HG03097 (cell line): ENCODE measurements at regions not wholly inside any gene's neighbourhood (a gene's known extent, or its start where the extent isn't known, plus 50 kb on each side); places are given as distances from the start of the nearest gene placed in this dataset.

Experiments
- ATAC-seq: cut with Tn5 transposase; IDR thresholded peaks from one replicate; pipeline ENCODE4 v1.9.1; 2021; ENCODE audit not compliant: unreplicated experiment, low FRiP score

DNA sequence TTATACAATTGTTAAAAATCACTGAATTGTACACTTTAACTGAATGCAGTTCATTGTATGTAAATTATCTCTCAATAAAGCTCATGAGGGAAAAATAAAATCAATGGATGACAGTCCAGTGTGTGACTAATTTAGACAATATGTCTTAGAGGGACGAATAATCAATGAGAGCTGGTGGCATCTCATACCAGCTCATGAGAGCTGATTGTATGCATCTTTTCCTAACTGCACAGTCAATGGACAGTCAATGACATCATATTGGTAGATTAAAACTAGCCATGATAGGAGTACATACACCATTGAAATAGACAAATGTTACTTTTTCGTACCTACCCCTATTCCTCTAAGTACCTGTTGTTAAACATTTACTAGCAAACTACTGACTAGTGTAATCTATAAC lies 946.1 kb downstream of the SQOR start:
- ATAC-seq = no peak

DNA sequence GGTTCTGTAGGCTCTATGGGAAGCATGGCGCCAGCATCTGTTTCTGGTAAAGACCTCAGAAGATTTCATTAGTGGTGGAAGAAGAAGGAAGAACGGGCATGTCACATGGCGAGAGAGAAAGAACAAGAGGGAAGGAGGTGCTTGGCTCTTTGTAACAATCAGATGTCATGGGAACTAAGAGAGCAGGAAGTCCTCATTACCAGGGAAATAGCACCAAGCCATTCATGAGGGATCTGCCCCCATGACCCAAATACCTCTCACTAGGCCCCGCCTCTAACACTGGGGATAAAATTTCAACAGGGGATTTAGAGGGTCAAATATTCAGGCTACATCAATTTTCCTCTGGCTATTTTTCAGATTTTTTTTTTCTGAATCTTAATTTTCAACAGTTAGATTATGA lies 954.3 kb downstream of the SQOR start:
- ATAC-seq = no peak

DNA sequence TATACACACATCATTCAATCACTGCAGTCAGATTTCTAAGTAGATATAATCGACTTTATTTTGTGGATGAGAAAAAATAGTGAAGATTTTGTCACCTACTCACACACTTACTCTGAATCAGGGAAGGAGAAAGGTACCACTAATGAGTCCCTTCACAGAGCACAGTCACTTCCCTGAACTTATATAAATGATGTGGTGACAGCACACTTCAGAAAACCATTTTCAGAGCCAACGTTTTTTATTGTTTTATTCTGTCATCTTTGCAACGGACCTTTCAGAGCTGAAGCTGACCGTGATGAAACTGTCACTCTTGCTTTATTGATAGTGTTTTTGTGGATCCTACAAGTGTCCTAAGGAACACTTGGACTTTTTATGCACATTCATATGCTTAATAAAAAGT lies 956.6 kb downstream of the SQOR start:
- no peak for ATAC-seq

DNA sequence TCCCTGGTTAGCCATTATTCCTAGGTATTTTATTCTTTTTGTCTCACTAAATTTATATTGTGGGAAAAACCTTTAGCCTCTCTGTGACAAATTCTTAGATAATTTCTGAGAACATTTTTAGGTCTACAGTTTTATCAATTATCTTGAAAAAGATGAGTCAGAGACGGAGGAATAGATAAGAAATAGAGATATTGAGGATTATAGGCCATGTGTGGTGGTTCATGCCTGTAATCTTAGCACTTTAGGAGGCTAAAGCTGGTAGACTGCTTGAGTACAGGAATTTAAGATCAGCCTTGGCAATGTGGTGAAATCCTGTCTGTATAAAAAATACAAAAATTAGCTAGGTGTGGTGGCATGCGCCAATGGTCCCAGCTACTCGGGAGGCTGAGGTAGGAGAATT lies 960.2 kb downstream of the SQOR start:
- ATAC-seq = no peak

DNA sequence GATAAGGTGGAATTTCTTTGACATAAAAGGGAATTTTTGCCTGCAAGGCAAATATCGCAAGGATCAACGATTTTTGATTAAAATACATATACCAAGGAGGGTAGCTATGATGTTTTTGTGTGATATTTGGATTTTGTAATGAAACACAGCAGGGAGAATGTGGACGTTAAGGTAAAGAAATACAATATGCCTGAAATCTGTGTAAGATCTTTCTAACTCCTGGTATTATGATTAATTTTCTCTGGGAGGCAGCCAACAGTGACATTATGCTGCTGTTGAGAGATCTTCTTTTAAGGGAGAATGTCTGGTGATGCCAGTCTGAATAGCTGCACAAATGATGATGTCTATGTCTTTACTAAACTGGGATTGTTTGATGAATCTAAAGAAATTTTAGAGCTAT lies 972.2 kb downstream of the SQOR start:
- ATAC-seq = no peak

DNA sequence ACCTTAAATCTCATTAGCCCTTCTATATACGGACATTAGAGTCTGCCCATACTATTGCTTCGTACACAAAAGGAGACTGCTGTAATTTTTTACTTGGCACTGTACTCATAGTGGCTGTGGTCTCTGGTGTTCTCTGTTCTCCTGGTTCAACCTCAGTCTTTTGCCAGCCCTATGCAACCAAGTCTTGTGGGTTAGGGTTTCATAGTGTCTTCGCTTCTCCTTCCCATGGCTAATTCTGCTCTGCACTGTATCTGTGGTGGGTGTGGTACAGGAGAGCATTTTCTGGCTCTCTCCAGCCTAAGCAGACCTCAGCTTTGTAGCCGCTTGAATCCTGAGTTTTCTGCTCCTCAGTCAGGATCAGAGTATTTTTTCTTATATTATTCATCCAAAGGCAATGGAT lies 981.2 kb downstream of the SQOR start:
- no peak for ATAC-seq

DNA sequence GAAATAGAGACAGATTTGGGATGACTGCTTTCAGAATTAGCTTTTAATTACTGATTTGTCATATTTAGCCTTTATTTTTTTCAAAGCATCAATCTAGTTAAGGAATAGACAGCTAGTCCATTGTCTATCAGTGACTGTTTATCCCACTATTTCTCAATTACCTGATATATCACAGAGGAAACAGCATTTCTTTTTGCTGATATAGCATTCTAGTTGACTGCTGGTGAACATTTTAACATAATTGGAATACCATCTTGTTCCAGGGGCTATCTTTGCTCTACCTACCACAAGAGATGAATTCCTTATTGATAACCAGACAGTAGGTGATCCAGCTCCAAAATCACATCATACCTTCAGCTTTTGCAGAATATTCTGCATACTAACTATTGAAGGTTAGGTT lies 982.7 kb downstream of the SQOR start:
- ATAC-seq = no peak

DNA sequence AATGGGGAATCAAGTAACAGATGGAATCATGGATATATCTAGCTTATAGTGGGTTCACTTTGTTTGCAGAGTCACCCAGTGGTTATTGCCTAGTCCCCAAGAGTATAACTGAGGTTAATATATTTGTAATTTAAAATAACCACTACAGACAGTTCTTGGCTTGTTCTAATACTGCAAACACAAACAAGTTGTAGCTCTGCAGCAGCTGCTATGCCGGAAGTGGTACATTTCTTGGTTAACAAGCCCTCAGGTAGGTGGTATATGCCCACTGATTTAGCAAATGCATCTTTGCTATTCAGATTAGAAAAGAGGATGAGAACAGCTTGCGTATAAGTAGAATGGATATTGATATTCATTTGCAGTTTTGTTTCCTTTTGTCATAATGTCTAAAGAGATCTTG lies 984.2 kb downstream of the SQOR start:
- no peak for ATAC-seq

DNA sequence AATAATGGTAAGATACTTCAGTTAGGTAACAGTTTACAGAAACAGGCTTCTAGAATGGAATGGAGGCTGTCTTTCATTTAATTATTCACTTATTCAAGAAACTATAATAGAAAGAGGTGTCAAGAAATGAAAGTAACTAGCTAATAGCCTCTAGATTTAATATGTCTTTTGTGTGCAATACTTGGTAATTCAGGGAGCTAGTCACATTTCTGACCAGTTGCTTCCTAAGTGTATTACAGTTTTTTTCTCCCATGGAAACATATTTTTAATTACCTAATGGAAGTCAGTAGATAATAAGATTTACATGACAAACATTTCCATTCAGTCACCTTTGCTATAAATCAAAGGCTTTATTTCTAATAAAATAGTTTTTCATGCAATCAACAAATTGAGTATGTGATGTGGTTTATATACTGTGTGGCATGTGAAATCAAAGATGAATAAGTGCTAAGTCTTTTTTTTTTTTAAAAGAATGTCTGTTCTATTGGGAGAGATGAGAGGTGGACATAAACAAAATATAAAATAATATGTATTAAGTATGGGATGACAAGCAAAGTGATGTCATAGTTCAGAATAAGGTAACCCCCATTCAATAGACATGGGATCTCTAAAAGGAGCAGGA lies 985.7 kb downstream of the SQOR start:
- ATAC-seq = no peak

DNA sequence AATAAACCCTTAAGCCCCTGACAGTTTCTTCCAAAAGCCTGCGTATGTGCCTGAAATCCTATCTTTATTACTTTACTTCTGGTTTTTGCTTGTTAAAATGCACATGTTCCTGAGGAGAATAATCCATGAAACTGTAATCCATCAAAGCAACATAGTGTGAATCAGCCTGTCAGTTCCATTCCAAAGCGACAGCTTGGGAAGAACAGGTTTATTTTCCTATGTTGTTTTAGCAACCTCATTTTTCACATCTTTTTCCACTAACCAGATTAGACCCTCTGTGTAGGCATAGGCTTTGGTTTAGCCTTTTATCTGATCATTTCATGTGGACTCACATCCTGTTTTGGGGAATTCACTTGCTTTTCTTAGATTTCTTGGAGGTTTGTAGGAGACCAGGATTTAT lies 988.0 kb downstream of the SQOR start:
- no peak for ATAC-seq

DNA sequence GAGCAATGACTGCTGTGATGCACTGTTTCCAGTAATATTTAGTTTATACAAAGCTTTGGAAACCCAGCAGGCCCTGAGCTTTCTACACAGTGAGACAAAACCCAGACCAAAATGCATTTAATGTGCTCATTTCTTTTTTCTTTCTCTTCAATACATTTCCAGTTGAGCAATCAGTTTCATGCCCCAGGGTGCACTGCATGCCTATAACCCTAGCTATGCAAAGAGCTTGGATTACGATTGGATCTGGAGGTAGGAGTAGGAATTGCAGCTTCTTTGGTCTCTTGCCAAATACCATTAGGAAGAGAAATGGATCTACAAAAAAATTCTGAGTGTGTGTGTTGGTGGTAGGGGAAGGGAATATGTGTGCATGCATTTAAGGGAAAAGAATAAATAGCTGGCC lies 1001.4 kb downstream of the SQOR start:
- no peak for ATAC-seq

DNA sequence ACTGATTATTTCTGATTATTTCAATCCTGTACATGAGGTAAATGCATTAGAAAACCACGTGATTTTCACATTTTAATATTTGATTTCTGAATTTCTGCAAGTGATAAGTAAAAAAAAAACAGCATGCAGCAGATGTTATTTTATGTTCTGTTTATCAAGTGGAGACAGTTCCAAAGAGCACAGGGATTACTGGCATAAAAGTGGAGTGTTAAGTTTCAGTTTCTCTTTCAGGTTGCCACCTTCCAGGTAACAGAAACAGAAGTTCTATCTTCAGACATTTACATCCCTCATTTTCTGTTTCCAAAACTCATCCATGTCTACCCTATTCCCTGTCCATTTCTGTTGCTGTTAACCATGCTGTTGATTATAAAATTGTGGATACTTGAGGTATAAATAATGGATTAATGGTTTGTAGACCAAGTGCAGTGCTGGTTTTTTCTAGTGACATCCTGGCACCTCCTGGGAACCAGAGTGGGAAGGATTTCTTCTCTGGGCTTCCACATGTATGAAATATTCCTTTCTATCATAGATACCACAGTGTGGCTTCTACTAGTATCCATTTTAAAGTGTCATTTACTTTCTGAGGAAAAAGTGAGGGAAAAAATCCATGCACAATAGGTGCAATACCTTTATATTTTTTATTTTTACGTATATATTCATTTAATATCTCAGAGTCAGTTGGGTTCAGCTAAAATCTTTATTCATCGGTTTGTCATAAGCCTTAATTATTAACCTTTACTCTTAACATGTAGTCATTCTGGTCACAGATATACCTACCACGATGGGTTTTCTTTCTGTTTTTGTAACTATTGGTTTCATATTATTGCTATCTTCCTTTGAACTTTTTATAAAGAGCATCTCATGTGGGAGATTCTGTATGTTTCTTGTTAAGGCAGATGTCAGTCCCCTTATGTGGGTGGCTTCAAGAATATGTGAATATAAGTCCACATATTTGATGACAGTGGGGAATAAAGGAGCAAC lies 1010.0 kb downstream of the SQOR start:
- ATAC-seq = no peak

DNA sequence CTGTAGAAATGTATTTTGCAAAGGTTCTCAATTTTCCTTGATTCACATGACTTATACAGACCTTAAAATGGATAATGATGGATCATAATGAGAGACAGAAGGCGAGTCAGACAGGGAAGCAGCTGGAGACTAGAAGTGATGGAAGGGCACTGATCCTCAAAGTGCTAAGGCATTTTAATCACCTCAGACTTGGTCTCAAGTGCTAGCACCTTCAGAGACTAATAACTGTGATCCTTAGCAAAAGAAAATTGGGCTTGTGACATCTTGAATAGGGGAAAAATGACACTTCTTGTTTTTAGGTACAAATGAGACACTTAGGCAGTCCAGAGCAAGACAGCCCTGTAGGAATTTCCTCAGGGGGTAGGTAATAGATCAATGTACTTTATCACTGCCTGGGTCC lies 1011.7 kb downstream of the SQOR start:
- no peak for ATAC-seq

DNA sequence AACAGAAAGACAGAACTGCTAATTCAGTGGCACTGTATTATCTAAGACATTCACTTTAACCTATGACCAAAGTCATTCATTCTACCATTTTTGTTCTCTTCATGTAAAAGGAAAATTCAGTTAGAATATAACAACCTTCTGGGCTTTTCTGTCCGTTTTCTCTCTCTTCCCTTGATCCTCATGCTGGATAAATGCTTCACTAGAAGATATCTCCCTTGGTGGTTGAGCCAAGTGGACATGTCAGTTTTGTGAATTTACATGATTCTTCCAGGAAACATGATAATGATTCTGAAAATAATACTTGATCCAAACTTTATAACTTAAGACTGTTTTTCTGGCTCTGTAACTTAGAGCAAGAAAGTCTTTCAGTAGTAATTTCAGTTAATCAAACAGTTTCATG lies 1012.2 kb downstream of the SQOR start:
- ATAC-seq = no peak

DNA sequence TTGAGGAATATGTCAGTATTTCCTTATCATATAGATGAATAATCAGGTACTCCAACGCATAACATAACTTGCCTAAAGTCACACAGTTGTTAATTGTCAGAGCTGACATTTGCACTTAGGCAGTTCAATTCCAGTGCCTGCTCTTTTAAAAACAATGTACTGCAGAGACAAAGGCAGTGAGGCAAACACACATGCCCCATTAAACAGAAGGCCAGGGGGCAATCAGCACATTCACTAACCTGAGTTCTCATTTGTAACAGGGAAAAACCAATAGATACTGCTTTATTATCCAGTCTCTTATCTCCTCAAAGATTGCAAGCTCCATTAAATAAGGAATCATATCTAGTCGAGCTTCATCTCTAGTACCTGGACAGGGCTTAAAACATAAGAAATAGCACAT lies 1017.4 kb downstream of the SQOR start:
- ATAC-seq = no peak

DNA sequence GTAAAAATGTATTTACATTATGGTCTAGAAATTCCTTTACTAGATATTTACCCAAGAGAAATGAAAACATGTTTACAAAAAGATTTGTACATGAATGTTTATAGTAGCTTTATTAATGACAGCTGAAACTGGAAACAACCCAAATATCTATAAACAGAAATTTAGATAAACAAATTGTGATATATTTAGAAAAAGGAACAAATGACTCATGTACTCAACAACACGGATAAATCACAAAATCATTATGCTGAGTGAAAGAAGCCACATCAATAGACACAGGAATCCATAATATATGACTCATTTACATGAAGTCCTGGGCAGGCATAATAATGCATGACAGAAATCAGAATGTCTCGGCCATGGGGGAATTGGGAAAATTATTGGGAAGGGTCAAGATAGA lies 1020.2 kb downstream of the SQOR start:
- ATAC-seq = no peak

DNA sequence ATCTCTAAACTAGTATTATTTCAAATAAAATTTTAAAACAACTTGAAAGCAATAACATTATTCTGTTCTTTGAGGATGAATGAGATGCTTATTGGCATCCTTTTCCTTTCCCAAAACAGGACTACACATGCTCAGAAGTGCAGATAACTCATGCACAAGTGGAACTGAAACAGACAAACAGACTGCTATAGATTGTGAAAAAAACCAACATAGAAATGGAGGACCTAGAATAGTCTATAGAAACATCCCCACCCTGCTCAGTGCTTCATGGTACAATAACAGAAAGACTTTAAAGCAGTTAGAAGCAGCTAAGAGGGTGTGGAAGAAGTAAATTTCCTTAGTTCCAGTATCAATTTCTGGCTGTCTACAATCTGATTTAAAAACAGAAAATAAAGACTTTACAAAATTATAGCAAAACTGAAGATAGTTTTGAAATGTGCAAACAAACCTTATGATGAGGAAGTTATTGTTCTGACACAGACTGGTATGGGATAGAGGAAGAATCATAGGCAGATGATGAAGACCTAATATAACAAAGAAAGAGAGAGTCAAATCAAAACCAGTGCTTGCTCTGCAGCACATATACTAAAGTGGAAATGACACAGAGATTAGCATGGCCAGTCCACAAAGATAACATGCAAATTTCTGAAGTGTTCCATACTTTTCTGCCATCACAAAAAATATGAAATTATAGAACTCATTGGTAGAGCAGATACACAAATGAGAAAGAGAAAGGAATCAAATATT lies 1025.4 kb downstream of the SQOR start:
- no peak for ATAC-seq

DNA sequence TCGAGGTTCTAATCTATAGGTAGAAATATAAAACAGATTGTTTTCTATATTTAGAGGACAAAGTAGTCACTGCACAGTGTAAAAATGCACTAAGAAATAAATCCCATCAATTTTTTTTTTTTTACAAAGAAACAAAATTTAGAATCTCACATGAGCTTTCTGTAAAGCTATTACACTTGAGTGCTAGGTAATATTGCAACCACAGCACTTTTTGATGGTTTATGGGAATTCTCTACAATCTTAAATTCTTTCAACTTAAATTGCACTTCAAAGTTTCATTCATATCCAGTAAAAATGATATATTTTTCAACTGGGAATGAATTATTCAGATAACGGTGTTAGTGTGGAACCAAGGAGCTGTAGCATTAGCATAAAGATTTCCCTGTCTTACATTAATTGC lies 1035.4 kb downstream of the SQOR start:
- ATAC-seq = no peak

DNA sequence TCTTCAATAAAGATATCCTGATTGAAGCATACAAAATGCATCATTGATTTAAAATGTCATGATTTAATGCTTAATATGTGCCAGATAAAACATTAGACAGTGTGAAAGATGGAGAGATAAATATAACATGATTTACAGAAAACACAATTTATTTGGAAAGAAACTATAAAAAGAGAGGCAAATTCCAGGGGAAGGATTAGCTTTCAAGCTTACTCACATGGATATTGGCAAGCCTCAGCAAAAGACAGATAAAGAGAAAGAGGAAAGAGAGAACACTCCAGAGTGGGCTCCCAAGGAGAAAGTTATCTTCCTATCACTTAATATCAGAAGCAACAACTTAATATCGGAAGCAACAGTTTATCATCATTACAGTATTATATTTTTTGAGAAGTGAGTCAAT lies 1036.5 kb downstream of the SQOR start:
- ATAC-seq = no peak

DNA sequence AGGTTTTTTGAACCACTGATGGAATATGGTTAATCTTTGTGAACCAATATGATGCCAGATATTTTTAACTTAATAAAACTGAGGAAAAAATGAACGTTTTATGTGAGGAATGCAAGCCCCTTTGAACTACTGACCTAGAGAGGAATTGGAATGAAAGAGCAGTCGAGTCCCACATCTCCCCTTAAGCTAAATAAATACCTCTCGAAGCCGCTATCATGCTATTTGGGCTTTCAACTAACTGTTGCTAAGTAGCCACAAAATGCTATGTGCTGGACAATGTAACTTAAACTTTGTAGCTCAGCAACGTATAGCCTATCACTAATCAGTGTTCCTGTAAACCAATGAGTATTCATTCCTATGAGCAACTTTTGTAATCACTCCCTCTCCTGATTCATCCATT lies 1037.2 kb downstream of the SQOR start:
- ATAC-seq = no peak
